Adipocyte (in vitro differentiated cells): ENCODE measurements at regions not wholly inside any gene's neighbourhood (a gene's known extent, or its start where the extent isn't known, plus 50 kb on each side); places are given as distances from the start of the nearest gene placed in this dataset.

ENCODE experiments used
- DNase-seq: peaks from one replicate; pipeline ENCODE4 v3.0.0-alpha.2; 2015; ENCODE audit warnings: low read depth
- H3K27me3 ChIP-seq: replicated peaks from 2 replicates; pipeline ENCODE4 v1.7.0; 2013; ENCODE audit warnings: mild to moderate bottlenecking, low read length, moderate library complexity; ENCODE audit not compliant: control insufficient read depth, insufficient read depth
- H3K36me3 ChIP-seq: 2 replicates; pipeline ENCODE4 v1.7.0; 2013; ENCODE audit warnings: low read length, mild to moderate bottlenecking, moderate library complexity; ENCODE audit not compliant: control insufficient read depth, insufficient read depth, severe bottlenecking
- H3K4me1 ChIP-seq: 2 replicates; pipeline ENCODE4 v1.7.0; 2013; ENCODE audit warnings: mild to moderate bottlenecking, low read length, moderate library complexity; ENCODE audit not compliant: control insufficient read depth, insufficient read depth
- H3K4me3 ChIP-seq: 2 replicates; pipeline ENCODE4 v1.7.0; 2013; ENCODE audit warnings: mild to moderate bottlenecking, low read length, moderate library complexity
- H3K9ac ChIP-seq: 2 replicates; pipeline ENCODE4 v1.7.0; 2013; ENCODE audit warnings: mild to moderate bottlenecking, low read length, moderate library complexity
- H3K9me3 ChIP-seq: 2 replicates; pipeline ENCODE4 v1.7.0; 2013; ENCODE audit warnings: mild to moderate bottlenecking, low read length, moderate library complexity; ENCODE audit not compliant: control insufficient read depth

DNA sequence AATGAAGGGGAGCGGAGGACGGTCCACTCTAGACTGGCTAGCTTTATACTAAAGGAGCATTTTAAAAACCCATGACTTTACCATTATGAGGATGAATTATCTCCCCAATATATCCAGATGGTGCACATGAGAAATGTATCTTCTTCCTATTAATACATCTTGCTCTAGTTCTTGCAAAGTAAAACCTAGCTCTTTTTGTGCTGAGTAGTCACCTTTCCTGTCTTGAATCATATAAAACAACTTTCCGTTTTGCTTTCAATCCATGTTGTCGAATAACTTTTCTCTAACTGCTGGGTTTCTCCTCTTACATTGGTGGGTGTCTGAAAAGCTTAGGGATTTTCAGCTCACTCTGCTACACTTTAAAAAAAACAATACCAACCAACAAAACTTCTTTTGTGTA is 96.3 kb upstream of the TAC1 start:
- Histone ChIP-seq H3K9ac (no peak overlapping the region), H3K27me3 (no peaks in the 10 kb centered on the region), H3K4me1 (no peaks in the 10 kb centered on the region), H3K36me3 (no peaks in the 10 kb centered on the region), H3K9me3 (no peaks in the 10 kb centered on the region), H3K4me3 (no peak overlapping the region)
- DNase-seq: no peak

DNA sequence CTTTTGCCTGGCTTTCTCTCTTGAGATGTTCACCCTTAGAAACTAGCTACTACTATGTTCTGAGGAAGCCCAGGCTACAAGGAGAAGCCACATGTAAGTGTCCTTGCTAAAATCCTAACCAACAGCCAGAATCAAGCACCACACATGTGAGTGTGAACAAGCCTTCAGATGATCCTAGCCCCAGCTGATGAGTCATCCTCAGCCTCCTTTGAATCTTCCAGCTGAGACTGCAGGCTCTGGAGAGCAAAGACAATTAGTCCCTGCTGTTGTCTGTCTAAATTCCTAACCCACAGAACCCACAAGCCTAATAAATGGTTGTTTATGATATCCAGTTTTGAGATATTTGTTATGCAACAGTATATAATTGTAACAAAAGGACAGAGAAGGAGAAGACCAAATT is 92.8 kb upstream of the TAC1 start:
- no peak for DNase-seq
- H3K9me3 ChIP-seq: no peaks in the 10 kb centered on the region
- no peaks in the 10 kb centered on the region for H3K4me1 ChIP-seq
- no peak overlapping the region for H3K9ac ChIP-seq
- H3K27me3 ChIP-seq: no peaks in the 10 kb centered on the region
- no peak overlapping the region for H3K4me3 ChIP-seq
- H3K36me3 ChIP-seq: no peaks in the 10 kb centered on the region

DNA sequence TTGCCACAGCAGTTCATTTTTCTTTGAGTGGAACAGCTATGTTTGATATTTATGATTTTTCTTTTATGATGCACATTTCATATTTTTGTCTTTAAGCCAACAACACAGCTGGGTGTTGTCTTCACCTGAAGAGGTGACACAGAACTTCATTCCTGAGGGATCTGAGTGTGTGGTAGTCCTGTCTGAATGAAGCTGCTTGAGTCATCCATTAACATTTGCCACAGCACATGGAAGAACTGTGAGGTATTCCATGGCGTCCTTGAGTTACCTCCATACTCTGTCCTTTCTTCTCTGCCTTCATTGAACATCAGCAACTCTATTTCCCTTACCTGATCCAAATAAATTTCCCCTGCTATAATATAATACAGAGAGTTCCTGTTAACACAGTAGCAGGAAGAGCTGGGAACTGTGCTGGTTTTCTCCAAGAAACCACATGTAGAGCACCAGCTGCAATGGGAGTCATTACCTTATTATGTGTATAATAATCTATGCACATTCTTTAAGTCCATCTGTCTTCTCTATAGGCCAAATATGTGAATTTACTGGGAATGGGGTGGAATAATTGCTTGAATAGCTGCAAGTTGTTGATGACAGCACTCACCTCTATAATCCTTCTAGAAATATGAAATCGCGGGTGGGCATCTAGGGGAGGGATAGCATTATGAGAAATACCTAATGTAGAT is 72.4 kb upstream of the TAC1 start:
- Histone ChIP-seq H3K4me3 (no peak overlapping the region), H3K36me3 (no peaks in the 10 kb centered on the region), H3K9me3 (no peaks in the 10 kb centered on the region), H3K9ac (no peak overlapping the region), H3K4me1 (no peaks in the 10 kb centered on the region), H3K27me3 (no peaks in the 10 kb centered on the region)
- no peak for DNase-seq

- H3K36me3 ChIP-seq: no peaks in the 10 kb centered on the region
- H3K4me1 ChIP-seq: no peaks in the 10 kb centered on the region
- no peaks in the 10 kb centered on the region for H3K9me3 ChIP-seq
- no peaks in the 10 kb centered on the region for H3K27me3 ChIP-seq
- no peak overlapping the region for H3K4me3 ChIP-seq
- no peak for DNase-seq
- H3K9ac ChIP-seq: no peak overlapping the region
These were observed 64.5 kb upstream of the TAC1 start for GRCh38 chr7:97667359-97667758.

GRCh38 chr7:97671571-97671970 is 60.3 kb upstream of the TAC1 start:
- Histone ChIP-seq H3K36me3 (no peaks in the 10 kb centered on the region), H3K27me3 (no peaks in the 10 kb centered on the region), H3K4me1 (no peaks in the 10 kb centered on the region), H3K4me3 (no peak overlapping the region), H3K9ac (no peak overlapping the region), H3K9me3 (no peaks in the 10 kb centered on the region)
- DNase-seq: no peak

GRCh38 chr7:97680622-97681021 is 51.3 kb upstream of the TAC1 start:
- no peak for DNase-seq
- no peaks in the 10 kb centered on the region for H3K9me3 ChIP-seq
- H3K4me3 ChIP-seq: no peak overlapping the region
- H3K36me3 ChIP-seq: no peaks in the 10 kb centered on the region
- no peaks in the 10 kb centered on the region for H3K4me1 ChIP-seq
- H3K9ac ChIP-seq: no peak overlapping the region
- no peaks in the 10 kb centered on the region for H3K27me3 ChIP-seq
